ENCODE measurements at regions not wholly inside any gene's neighbourhood (a gene's known extent, or its start where the extent isn't known, plus 50 kb on each side); places are given as distances from the start of the nearest gene placed in this dataset.

DNA sequence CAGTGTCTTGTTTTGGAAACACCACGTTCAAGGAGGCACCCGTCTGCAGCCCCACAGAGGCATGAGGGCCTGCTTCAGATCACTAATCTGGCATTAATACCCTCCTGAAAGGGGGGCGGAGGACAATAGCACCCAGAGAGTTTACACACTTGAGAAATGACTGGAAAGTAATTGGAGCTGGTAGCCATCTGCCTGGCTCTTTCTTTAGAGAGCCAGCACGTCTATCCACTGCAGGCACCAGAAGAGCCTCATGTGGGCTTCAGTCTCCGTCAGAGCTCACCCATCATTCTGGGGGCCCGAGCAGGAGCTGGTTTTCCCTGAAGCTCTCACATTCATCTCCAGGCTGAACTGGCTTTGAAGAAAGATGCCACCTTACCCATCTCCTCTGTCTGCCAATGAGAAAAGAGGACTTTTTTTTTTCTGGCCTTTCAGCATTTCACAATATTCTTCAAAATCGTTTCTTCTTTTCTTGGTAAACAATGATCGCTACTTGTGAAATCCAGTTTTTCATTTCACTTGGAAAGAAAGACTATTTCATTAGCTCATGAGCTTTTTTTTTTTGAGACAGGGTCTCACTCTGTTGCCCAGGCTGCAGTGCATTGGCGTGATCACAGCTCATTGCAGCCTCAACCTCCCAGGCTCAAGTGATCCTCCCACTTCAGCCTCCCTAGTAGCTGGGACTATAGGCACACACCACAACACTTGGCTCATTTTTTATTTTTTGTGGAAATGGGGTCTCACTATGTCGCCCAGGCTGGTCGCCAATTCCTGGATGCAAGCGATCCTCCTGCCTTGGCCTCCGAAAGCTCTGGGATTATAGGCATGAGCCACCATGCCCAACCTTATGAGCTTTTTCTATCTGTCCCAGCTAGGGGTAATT, 124.7 kb upstream of the ZNF217 start:
- H3K4me3 Mint-ChIP-seq = no peak overlapping the region
- Histone ChIP-seq H3K27ac (no peak overlapping the region), H4K20me1 (ENCODE audit: low read depth) (no peaks in the 10 kb centered on the region), H3K9ac (no peak overlapping the region), H3K36me3 (no peaks in the 10 kb centered on the region), H3K4me1 (peaks cover 11% of the 10 kb centered on the region), H3K4me3 (no peak overlapping the region), H3K4me2 (no peak overlapping the region), H2AFZ (replicated peaks) (no peak overlapping the region), H3K79me2 (ENCODE audit: low read depth) (no peaks in the 10 kb centered on the region), H3K9me3 (ENCODE audit: low read depth) (no peaks in the 10 kb centered on the region), H3F3A (ENCODE audit: low read depth) (peaks cover 6% of the 10 kb centered on the region), H3K27me3 (no peaks in the 10 kb centered on the region)
- no peaks in the 10 kb centered on the region for H3K36me3 Mint-ChIP-seq
- H3K27me3 Mint-ChIP-seq (ENCODE audit: insufficient read depth, low read depth) = peaks cover 6% of the 10 kb centered on the region
- H3K27ac Mint-ChIP-seq = peak overlapping the region; percentile 87
- DNase-seq (ENCODE audit: low spot score) = peak; percentile 53
- no peaks in the 10 kb centered on the region for H3K9me3 Mint-ChIP-seq
- TF ChIP-seq EZH2phosphoT487 (IDR thresholded peaks at IDR 0.05) (no peak), EZH2 (IDR thresholded peaks at IDR 0.05) (no peak)
- TF ChIP-seq, protein P1, sequence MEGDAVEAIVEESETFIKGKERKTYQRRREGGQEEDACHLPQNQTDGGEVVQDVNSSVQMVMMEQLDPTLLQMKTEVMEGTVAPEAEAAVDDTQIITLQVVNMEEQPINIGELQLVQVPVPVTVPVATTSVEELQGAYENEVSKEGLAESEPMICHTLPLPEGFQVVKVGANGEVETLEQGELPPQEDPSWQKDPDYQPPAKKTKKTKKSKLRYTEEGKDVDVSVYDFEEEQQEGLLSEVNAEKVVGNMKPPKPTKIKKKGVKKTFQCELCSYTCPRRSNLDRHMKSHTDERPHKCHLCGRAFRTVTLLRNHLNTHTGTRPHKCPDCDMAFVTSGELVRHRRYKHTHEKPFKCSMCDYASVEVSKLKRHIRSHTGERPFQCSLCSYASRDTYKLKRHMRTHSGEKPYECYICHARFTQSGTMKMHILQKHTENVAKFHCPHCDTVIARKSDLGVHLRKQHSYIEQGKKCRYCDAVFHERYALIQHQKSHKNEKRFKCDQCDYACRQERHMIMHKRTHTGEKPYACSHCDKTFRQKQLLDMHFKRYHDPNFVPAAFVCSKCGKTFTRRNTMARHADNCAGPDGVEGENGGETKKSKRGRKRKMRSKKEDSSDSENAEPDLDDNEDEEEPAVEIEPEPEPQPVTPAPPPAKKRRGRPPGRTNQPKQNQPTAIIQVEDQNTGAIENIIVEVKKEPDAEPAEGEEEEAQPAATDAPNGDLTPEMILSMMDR (IDR thresholded peaks at IDR 0.05) = no peak
- peaks cover 14% of the 10 kb centered on the region for H3K4me1 Mint-ChIP-seq

DNA sequence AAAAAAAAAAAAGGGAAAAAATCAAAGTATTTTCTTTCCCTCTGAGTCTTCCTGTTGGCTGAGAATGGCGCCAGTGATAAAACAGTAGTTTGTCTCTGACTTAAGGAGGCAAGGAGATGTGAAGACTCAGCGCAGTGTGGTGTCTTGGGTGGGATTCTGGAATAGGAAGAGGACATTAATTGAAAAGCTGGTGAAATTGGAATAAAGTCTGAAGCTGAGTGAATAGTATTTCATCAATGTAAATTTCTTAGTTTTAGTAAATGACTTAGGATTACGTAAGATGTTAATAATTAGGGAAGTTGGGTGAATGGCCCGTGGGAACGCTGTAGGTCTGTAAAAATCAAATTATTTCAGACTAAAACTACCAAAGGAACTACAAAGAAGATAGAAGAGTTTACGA, 122.8 kb upstream of the ZNF217 start:
- Histone ChIP-seq H4K20me1 (ENCODE audit: low read depth) (no peaks in the 10 kb centered on the region), H3K4me3 (no peak overlapping the region), H2AFZ (replicated peaks) (no peak overlapping the region), H3K27ac (no peak overlapping the region), H3K36me3 (no peaks in the 10 kb centered on the region), H3F3A (ENCODE audit: low read depth) (peaks cover 15% of the 10 kb centered on the region), H3K27me3 (no peaks in the 10 kb centered on the region), H3K4me1 (peaks cover 28% of the 10 kb centered on the region), H3K9me3 (ENCODE audit: low read depth) (no peaks in the 10 kb centered on the region), H3K79me2 (ENCODE audit: low read depth) (no peaks in the 10 kb centered on the region), H3K4me2 (no peak overlapping the region), H3K9ac (no peak overlapping the region)
- Mint-ChIP-seq H3K36me3 (no peaks in the 10 kb centered on the region), H3K9me3 (no peaks in the 10 kb centered on the region), H3K4me3 (no peak overlapping the region), H3K27ac (no peak overlapping the region), H3K27me3 (ENCODE audit: insufficient read depth, low read depth) (peaks cover 6% of the 10 kb centered on the region), H3K4me1 (peaks cover 16% of the 10 kb centered on the region)
- no peak for DNase-seq (ENCODE audit: low spot score)
- TF ChIP-seq, protein P1 (IDR thresholded peaks at IDR 0.05) = no peak

DNA sequence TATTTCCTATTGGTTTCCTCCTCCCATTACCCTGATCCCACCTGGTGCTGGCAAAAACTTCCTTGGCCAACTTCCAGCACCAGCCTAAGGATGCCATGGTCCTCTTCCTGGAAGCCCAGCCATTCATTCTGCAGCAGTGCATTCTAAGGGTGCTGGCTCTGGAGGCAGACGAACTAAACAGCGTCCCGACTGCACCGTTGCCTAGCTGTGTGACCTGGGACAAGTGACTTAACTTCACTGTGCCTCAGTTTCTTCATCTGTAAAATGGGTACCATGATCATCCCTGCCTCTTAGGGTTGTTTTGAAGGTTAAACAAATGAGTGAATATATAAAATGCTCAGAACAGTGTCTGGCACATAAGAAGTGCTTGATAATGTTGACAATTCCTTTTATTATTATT, 120.9 kb upstream of the ZNF217 start:
- Histone ChIP-seq H3K9ac (no peak overlapping the region), H3K27ac (no peak overlapping the region), H4K20me1 (ENCODE audit: low read depth) (no peaks in the 10 kb centered on the region), H3K27me3 (no peaks in the 10 kb centered on the region), H3K9me3 (ENCODE audit: low read depth) (no peaks in the 10 kb centered on the region), H3K4me2 (no peak overlapping the region), H3K4me3 (no peak overlapping the region), H3K4me1 (peaks cover 28% of the 10 kb centered on the region), H2AFZ (replicated peaks) (no peak overlapping the region), H3K36me3 (no peaks in the 10 kb centered on the region), H3K79me2 (ENCODE audit: low read depth) (no peaks in the 10 kb centered on the region), H3F3A (ENCODE audit: low read depth) (peaks cover 15% of the 10 kb centered on the region)
- Mint-ChIP-seq H3K9me3 (no peaks in the 10 kb centered on the region), H3K27me3 (ENCODE audit: insufficient read depth, low read depth) (peaks cover 6% of the 10 kb centered on the region), H3K36me3 (no peaks in the 10 kb centered on the region), H3K27ac (peak overlapping the region; percentile 57), H3K4me1 (peaks cover 17% of the 10 kb centered on the region), H3K4me3 (peak overlapping the region; percentile 42)
- no peak for DNase-seq (ENCODE audit: low spot score)
- TF ChIP-seq, protein P1 (IDR thresholded peaks at IDR 0.05) = no peak
- TF ChIP-seq EZH2 (IDR thresholded peaks at IDR 0.05) = no peak
- no peak for TF ChIP-seq EZH2phosphoT487 (IDR thresholded peaks at IDR 0.05)

Measured in neural progenitor cell (in vitro differentiated cells).